Fibroblast of pulmonary artery (primary cell): ENCODE measurements at regions not wholly inside any gene's neighbourhood (a gene's known extent, or its start where the extent isn't known, plus 50 kb on each side); places are given as distances from the start of the nearest gene placed in this dataset.

Experiments used
- DNase-seq: peaks from one replicate; pipeline ENCODE4 v3.0.0-alpha.2; 2010; ENCODE audit warnings: low read depth
- H3K4me3 ChIP-seq: replicated peaks from 2 replicates; pipeline ENCODE4 v1.5.1; 2011; ENCODE audit warnings: low read depth, mild to moderate bottlenecking, control low read depth, low read length, moderate library complexity
- TF ChIP-seq, protein P1 (sequence below): IDR thresholded peaks from 2 replicates; pipeline ENCODE4 v1.5.1; 2011; ENCODE audit warnings: mild to moderate bottlenecking, control low read depth, low read length, inconsistent platforms; ENCODE audit errors: missing control alignments

DNA sequence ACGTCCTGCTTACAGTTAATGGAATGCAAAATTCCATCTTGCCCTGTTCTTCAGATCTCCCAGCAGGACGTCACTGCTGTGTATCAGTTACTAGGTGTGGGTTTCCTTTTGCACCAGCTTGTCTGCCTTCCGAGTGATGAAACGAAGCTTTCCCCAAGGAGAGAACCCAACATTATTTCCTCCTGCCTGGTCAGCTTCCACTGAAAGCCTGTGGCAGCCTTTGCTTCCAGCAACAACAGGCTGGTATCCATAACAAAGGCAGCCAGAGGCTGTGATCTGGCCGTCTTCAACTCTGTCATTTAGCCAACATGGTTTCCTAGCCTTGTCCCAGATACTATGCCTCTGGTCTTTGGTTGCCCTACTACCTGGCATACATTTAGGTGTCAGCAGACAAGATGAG is 78.9 kb upstream of the HEY2 start:
- TF ChIP-seq, protein P1, sequence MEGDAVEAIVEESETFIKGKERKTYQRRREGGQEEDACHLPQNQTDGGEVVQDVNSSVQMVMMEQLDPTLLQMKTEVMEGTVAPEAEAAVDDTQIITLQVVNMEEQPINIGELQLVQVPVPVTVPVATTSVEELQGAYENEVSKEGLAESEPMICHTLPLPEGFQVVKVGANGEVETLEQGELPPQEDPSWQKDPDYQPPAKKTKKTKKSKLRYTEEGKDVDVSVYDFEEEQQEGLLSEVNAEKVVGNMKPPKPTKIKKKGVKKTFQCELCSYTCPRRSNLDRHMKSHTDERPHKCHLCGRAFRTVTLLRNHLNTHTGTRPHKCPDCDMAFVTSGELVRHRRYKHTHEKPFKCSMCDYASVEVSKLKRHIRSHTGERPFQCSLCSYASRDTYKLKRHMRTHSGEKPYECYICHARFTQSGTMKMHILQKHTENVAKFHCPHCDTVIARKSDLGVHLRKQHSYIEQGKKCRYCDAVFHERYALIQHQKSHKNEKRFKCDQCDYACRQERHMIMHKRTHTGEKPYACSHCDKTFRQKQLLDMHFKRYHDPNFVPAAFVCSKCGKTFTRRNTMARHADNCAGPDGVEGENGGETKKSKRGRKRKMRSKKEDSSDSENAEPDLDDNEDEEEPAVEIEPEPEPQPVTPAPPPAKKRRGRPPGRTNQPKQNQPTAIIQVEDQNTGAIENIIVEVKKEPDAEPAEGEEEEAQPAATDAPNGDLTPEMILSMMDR, result no peak
- no peak overlapping the region for H3K4me3 ChIP-seq

DNA sequence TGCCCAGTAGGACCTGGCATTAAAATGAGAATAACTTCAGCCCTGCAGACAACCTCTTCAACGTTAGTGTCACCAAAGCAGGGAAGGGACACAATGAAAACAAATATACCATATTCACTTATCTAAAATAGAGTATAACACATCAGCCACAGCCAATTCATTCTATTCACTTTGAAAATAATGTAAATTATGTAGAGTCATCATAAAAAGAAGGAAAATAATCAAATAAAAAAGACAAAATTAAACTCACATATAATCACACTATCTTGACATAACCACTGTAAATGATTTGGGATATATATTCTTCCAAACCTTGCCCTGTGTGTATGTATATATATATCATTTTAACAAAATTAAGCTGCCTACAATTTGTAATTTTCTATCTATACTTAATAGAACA is 78.1 kb upstream of the HEY2 start:
- TF ChIP-seq, protein P1, result no peak
- no peak for DNase-seq
- no peak overlapping the region for H3K4me3 ChIP-seq

More for the DNA sequence above, 78.9 kb upstream of the HEY2 start:
- DNase-seq, result peak; percentile 7

DNA sequence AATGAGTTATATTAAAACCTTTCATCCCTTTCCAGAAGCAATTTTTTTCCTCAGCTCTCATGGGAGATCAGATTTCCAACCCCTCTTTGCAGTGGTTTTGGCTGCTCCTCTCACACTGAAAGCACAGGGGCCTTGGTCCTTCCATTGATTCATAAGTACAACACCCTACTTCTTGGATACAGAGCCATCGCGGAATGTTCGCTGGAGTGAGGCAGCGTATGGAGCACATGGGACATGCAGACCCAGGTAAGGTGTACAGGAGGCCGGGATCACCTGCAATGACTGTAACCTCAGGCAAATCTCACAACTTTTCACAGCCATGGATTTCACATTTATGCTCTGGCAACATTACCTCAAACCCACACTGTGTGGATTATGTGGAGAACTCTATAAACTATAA is 75.2 kb upstream of the HEY2 start:
- no peak overlapping the region for H3K4me3 ChIP-seq
- TF ChIP-seq, protein P1, result no peak
- no peak for DNase-seq

DNA sequence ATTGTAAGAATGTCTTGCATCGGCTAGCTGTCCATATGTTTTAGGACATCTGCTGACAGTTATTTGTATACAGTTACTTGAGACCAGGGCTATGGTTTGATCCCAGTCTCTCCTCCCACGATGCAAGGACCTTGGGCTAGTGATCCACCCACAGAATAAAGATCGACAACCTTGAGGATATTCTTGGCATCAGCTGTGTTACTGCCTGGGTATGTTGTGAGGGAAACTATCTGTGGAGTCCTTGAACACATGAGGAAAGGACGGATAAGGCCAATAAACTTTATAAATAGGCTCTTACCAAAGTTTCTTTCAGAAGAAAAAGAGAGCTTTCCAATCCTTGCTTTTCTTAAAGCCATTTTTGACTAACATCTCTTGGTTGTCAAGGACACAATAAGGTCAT is 70.8 kb upstream of the HEY2 start:
- no peak for DNase-seq
- TF ChIP-seq, protein P1, result no peak
- no peak overlapping the region for H3K4me3 ChIP-seq

DNA sequence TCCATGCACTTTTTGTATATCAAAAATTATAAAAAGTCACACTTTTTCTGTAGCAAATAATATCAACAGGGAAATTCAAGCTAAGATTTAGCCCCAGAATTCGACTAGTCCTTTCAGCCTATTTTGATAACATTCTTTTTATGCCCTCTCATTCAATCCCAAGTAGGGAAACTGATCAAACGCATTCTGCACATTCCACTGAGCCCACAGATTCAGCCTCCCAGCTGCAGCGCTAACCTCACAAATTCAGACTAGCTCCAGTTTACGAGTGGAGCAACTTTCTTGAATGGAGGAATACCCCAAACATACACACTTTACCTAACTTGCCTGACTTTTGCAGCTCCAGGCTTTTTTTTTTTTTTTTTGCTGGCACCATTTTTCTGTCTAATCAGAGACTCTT is 70.3 kb upstream of the HEY2 start:
- TF ChIP-seq, protein P1, result no peak
- no peak for DNase-seq
- H3K4me3 ChIP-seq, result no peak overlapping the region

DNA sequence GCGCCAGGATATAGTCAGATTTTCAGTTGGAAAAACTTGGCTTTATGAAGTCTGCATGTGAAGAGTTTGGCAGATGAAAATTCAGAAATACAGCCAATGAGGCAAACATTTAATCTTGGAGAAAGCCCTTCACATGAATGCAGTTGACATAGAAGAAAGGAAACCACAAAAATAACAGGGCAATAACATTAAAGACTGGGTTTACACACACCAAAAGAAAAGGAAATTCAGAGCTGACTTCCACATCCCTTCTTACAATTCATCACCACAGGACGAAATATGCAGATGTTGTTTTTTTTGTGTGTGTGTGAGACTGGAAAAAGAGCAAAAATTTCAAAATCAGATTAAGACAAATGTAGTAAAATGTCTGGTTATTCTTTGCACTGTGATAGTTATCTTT is 69.8 kb upstream of the HEY2 start:
- no peak for DNase-seq
- TF ChIP-seq, protein P1, result no peak
- H3K4me3 ChIP-seq, result no peak overlapping the region

DNA sequence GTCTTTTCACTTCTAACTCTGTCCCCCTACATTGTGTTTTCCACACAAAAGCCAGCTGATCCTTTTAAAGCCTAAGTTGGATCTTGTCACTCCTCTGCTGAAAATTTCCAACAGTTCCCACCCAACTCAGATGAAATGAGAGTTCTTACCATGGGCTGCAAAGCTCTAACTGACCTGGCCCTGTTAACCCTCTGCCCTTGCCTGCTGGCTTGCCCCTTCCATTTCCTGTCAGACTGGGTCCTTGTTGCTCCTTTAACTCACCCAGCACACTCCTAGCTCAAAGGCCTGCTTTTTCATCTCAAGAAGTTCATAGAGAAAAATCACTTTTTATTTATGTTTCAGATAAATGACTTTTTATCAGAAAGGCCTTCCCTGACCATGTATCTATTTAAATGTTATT is 66.5 kb upstream of the HEY2 start:
- no peak for DNase-seq
- TF ChIP-seq, protein P1, result no peak
- H3K4me3 ChIP-seq, result no peak overlapping the region
